Gastroesophageal sphincter (tissue), 4 donors: ENCODE measurements at regions not wholly inside any gene's neighbourhood (a gene's known extent, or its start where the extent isn't known, plus 50 kb on each side); places are given as distances from the start of the nearest gene placed in this dataset.

Experiments used
- ATAC-seq: fragments of 150-250 bp; one replicate; pipeline ENCODE4 v1.9.1; 2016; ENCODE audit warnings: mild to moderate bottlenecking, moderate library complexity
- H3K27ac ChIP-seq, 4 donors: fragments of 200-600 bp; sonication (generic) in 3 of 4; 1 replicate in 3 of 4; 2 replicates in 1 of 4; pipeline ENCODE4 v1.5.1; 2016 to 2019
- H3K27me3 ChIP-seq: fragments of 200-600 bp; sonication (generic); one replicate; pipeline ENCODE4 v1.5.1; 2019
- H3K36me3 ChIP-seq, 2 donors: fragments of 200-600 bp; sonication (generic); one replicate each; pipeline ENCODE4 v1.5.1; 2019; ENCODE audit warnings: control low read depth in 1 of 2
- H3K4me1 ChIP-seq, 3 donors: fragments of 200-600 bp; sonication (generic); 1 replicate in 2 of 3; 2 replicates in 1 of 3; pipeline ENCODE4 v1.5.1; 2016 to 2019; ENCODE audit warnings: control low read depth in 2 of 3
- H3K4me3 ChIP-seq, 2 donors: fragments of 200-600 bp; sonication (generic); one replicate each; pipeline ENCODE4 v1.5.1; 2019; ENCODE audit warnings: mild to moderate bottlenecking in 1 of 2, moderate library complexity in 1 of 2
- H3K9me3 ChIP-seq, 3 donors: fragments of 200-600 bp; sonication (generic); one replicate each; pipeline ENCODE4 v1.5.1; 2017 to 2019; ENCODE audit warnings: control low read depth in 2 of 3
- CTCF ChIP-seq, 4 experiments: fragments of 200-600 bp in 2 of 4; fragments of 450-650 bp in 2 of 4; sonication (generic) in 1 of 4; IDR thresholded peaks; one replicate each; pipeline ENCODE4 v1.5.1; 2017 to 2019; ENCODE audit warnings: antibody characterized with exemption in 4 of 4, mild to moderate bottlenecking in 2 of 4, moderate library complexity in 2 of 4
- EP300 ChIP-seq: sonication (generic); formaldehyde crosslinking; IDR thresholded peaks from one replicate; pipeline ENCODE4 v1.6.1; 2017; ENCODE audit warnings: antibody characterized with exemption, mild to moderate bottlenecking
- POLR2A ChIP-seq, 2 donors: fragments of 450-650 bp; IDR thresholded peaks; one replicate each; pipeline ENCODE4 v1.6.1; 2017; ENCODE audit warnings: antibody characterized with exemption in 2 of 2, mild to moderate bottlenecking in 2 of 2, moderate library complexity in 1 of 2
- POLR2AphosphoS5 ChIP-seq: sonication (generic); formaldehyde crosslinking; IDR thresholded peaks from one replicate; pipeline ENCODE4 v1.6.1; 2017; ENCODE audit warnings: antibody characterized with exemption
- WGBS, 2 donors: methylation state at CpG; one replicate each; pipeline ENCODE4 v1.1.5; 2018; ENCODE audit warnings: low coverage in 1 of 2; 5-methylcytosine and 5-hydroxymethylcytosine counted together

GRCh38 chr21:35150562-35151226 is 101.6 kb upstream of the RUNX1 start:
- Histone ChIP-seq H3K4me3 (no peak overlapping the region), H3K27me3 (peaks cover 11% of the 10 kb centered on the region), H3K4me1 (no peaks in the 10 kb centered on the region), H3K36me3 (no peaks in the 10 kb centered on the region), H3K9me3 (no peaks in the 10 kb centered on the region), H3K27ac (no peak overlapping the region)
- 78 to 85% methylated on average over 2 of the region's 2 CpGs for WGBS, 2 donors
- no peak for TF ChIP-seq CTCF (IDR thresholded peaks at IDR 0.05)
- TF ChIP-seq EP300: no peak
- TF ChIP-seq POLR2A (IDR thresholded peaks at IDR 0.05): no peak
- TF ChIP-seq POLR2AphosphoS5: no peak
- ATAC-seq: no peak

DNA sequence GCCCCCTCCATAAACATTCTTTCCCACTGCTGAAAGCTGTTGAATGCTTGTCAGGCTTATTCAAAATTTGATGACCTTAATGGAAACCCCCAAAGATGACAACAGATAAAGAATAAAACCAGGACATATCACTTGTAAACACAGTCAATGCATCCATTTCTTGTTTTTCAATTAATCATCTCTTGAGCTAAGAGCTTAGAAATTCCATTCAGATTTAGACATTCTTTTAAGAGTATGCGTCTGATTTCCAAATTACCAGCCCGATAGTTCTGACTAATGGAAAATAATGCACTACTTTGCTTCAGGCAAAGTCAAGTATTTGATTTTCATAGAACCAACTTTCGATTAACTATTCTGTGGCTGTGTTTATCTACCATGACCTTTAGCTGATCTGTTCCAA is 100.6 kb upstream of the RUNX1 start:
- Histone ChIP-seq H3K9me3 (no peaks in the 10 kb centered on the region), H3K4me3 (no peak overlapping the region), H3K27ac (no peak overlapping the region), H3K4me1 (no peaks in the 10 kb centered on the region), H3K27me3 (peaks cover 11% of the 10 kb centered on the region), H3K36me3 (no peaks in the 10 kb centered on the region)
- TF ChIP-seq POLR2AphosphoS5 (no peak), CTCF (IDR thresholded peaks at IDR 0.05) (no peak), EP300 (no peak), POLR2A (IDR thresholded peaks at IDR 0.05) (no peak)
- no peak for ATAC-seq
- 59 to 61% methylated on average over 3 of the region's 3 CpGs for WGBS, 2 donors

GRCh38 chr21:35147439-35147838 is 98.3 kb upstream of the RUNX1 start:
- WGBS, 2 donors: 82 to 86% methylated on average over 4 of the region's 4 CpGs
- no peak for ATAC-seq
- peaks cover 11% of the 10 kb centered on the region for H3K27me3 ChIP-seq
- no peaks in the 10 kb centered on the region for H3K4me1 ChIP-seq
- no peak overlapping the region for H3K27ac ChIP-seq
- no peaks in the 10 kb centered on the region for H3K9me3 ChIP-seq
- no peak overlapping the region for H3K4me3 ChIP-seq
- TF ChIP-seq EP300 (no peak), POLR2A (IDR thresholded peaks at IDR 0.05) (no peak), CTCF (IDR thresholded peaks at IDR 0.05) (no peak), POLR2AphosphoS5 (no peak)
- no peaks in the 10 kb centered on the region for H3K36me3 ChIP-seq

DNA sequence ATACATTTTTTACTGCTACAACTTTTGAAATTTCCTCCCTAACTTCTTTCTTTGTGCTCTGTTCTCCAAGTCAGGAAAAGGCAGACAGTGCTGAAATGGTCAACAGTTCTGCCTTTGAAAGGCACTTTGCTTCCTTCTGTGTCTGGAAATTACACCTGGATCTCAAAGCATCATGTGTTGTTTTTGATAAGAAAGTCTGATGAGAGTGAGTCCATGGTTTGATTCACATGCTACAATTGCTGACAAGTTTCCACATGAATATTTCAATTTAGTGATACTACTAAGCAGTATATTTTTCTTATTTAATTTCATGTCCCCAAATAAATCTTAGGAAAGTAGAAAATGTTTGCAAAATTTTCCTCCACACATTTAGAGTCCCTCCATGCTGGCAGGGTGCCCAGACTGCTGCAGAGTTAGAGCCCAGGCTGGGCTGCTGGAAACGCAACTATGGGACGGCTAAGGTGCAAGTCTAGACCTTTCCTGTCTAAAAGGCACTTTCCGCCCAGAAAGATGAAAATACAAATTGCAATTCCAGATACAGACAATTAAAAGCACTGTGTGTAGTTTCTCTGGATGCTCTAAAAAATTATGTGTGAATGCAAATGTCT is 96.6 kb upstream of the RUNX1 start:
- H3K4me3 ChIP-seq: no peak overlapping the region
- H3K4me1 ChIP-seq: no peaks in the 10 kb centered on the region
- H3K9me3 ChIP-seq: no peaks in the 10 kb centered on the region
- H3K27me3 ChIP-seq: peaks cover 11% of the 10 kb centered on the region
- 53 to 57% methylated on average over 3 of the region's 3 CpGs for WGBS, 2 donors
- no peak overlapping the region for H3K27ac ChIP-seq
- no peak for ATAC-seq
- no peaks in the 10 kb centered on the region for H3K36me3 ChIP-seq
- TF ChIP-seq EP300 (no peak), POLR2AphosphoS5 (no peak), CTCF (IDR thresholded peaks at IDR 0.05) (no peak), POLR2A (IDR thresholded peaks at IDR 0.05) (no peak)

- no peak for TF ChIP-seq CTCF (IDR thresholded peaks at IDR 0.05)
- TF ChIP-seq POLR2A (IDR thresholded peaks at IDR 0.05): no peak
- TF ChIP-seq EP300: no peak
- no peak for TF ChIP-seq POLR2AphosphoS5
- no peaks in the 10 kb centered on the region for H3K4me1 ChIP-seq
- H3K36me3 ChIP-seq: no peaks in the 10 kb centered on the region
- H3K27me3 ChIP-seq: peaks cover 11% of the 10 kb centered on the region
- no peak overlapping the region for H3K27ac ChIP-seq
- no peaks in the 10 kb centered on the region for H3K9me3 ChIP-seq
- WGBS, 2 donors: 61 to 72% methylated on average over 2 of the region's 2 CpGs
- no peak for ATAC-seq
- H3K4me3 ChIP-seq: no peak overlapping the region
Measured at GRCh38 chr21:35144978-35145377, 95.9 kb upstream of the RUNX1 start.
